Liver (tissue), 8 donors: ENCODE measurements at regions not wholly inside any gene's neighbourhood (a gene's known extent, or its start where the extent isn't known, plus 50 kb on each side); places are given as distances from the start of the nearest gene placed in this dataset.

Source experiments
- DNase-seq: peaks from one replicate; pipeline ENCODE4 v3.0.0-alpha.2; 2017; ENCODE audit warnings: low spot score
- H3K27ac ChIP-seq, 2 donors: one replicate each; pipeline ENCODE4 v1.7.0; 2013; ENCODE audit warnings: inconsistent platforms in 2 of 2, low read length in 2 of 2, control low read depth in 1 of 2, low read depth in 1 of 2, mild to moderate bottlenecking in 1 of 2
- H3K27me3 ChIP-seq, 4 donors: one replicate each; pipeline versions ENCODE4 v1.6.1 to v1.7.0; 2013; ENCODE audit warnings: low read length in 3 of 4, inconsistent platforms in 1 of 4, mild to moderate bottlenecking in 1 of 4, moderate library complexity in 1 of 4; ENCODE audit not compliant: control insufficient read depth in 4 of 4, insufficient read depth in 4 of 4
- H3K36me3 ChIP-seq, 4 donors: one replicate each; pipeline versions ENCODE4 v1.6.1 to v1.7.0; 2013; ENCODE audit warnings: low read length in 3 of 4, mild to moderate bottlenecking in 3 of 4, low read depth in 1 of 4, moderate library complexity in 1 of 4; ENCODE audit not compliant: control insufficient read depth in 4 of 4, insufficient read depth in 3 of 4
- H3K4me1 ChIP-seq, 4 donors: one replicate each; pipeline versions ENCODE4 v1.6.1 to v1.7.0; 2013; ENCODE audit warnings: low read length in 3 of 4, mild to moderate bottlenecking in 3 of 4, moderate library complexity in 1 of 4; ENCODE audit not compliant: control insufficient read depth in 4 of 4, insufficient read depth in 4 of 4
- H3K4me3 ChIP-seq, 3 donors: one replicate each; pipeline versions ENCODE4 v1.6.1 to v1.7.0; 2013; ENCODE audit warnings: low read length in 3 of 3, control low read depth in 1 of 3, low read depth in 1 of 3, mild to moderate bottlenecking in 1 of 3
- H3K9ac ChIP-seq, 2 donors: one replicate each; pipeline ENCODE4 v1.7.0; 2013; ENCODE audit warnings: low read length in 2 of 2, mild to moderate bottlenecking in 2 of 2, moderate library complexity in 2 of 2, control low read depth in 1 of 2, low read depth in 1 of 2
- H3K9me3 ChIP-seq, 4 donors: one replicate each; pipeline versions ENCODE4 v1.6.1 to v1.7.0; 2013; ENCODE audit warnings: low read length in 3 of 4; ENCODE audit not compliant: control insufficient read depth in 4 of 4
- ATF3 ChIP-seq: IDR thresholded peaks from 2 replicates; pipeline ENCODE4 v1.6.1; 2016; ENCODE audit warnings: antibody characterized with exemption
- CTCF ChIP-seq: fragments of 150-350 bp; IDR thresholded peaks from 2 replicates; pipeline ENCODE4 v1.5.1; 2017; ENCODE audit warnings: improper control_type of control experiment, low read depth, low read length; ENCODE audit not compliant: missing input control
- EGR1 ChIP-seq, 2 donors: IDR thresholded peaks; 2 replicates each; pipeline ENCODE4 v1.6.1; 2016 to 2018; ENCODE audit warnings: antibody characterized with exemption in 2 of 2, low read depth in 2 of 2
- FOXA1 ChIP-seq: IDR thresholded peaks from 2 replicates; pipeline ENCODE4 v1.6.1; 2016; ENCODE audit warnings: antibody characterized with exemption
- GABPA ChIP-seq, 2 donors: IDR thresholded peaks in 1 of 2; conservative IDR thresholded peaks in 1 of 2; 2 replicates each; pipeline ENCODE4 v1.6.1; 2016; ENCODE audit warnings: antibody characterized with exemption in 2 of 2, mild to moderate bottlenecking in 1 of 2, moderate library complexity in 1 of 2
- HNF4A ChIP-seq, 2 donors: conservative IDR thresholded peaks; 2 replicates each; pipeline ENCODE4 v1.6.1; 2016; ENCODE audit warnings: antibody characterized with exemption in 2 of 2, mild to moderate bottlenecking in 2 of 2
- NR2F2 ChIP-seq: IDR thresholded peaks from 2 replicates; pipeline ENCODE4 v1.6.1; 2016; ENCODE audit warnings: antibody characterized with exemption
- RAD21 ChIP-seq, 2 donors: IDR thresholded peaks; 2 replicates each; pipeline ENCODE4 v1.6.1; 2016; ENCODE audit warnings: antibody characterized with exemption in 2 of 2, mild to moderate bottlenecking in 2 of 2
- RXRA ChIP-seq, 2 donors: IDR thresholded peaks; 2 replicates each; pipeline ENCODE4 v1.6.1; 2017 to 2018; ENCODE audit warnings: antibody characterized with exemption in 2 of 2, mild to moderate bottlenecking in 1 of 2
- SP1 ChIP-seq: IDR thresholded peaks from 2 replicates; pipeline ENCODE4 v1.6.1; 2018; ENCODE audit warnings: antibody characterized with exemption, mild to moderate bottlenecking
- YY1 ChIP-seq: IDR thresholded peaks from 2 replicates; pipeline ENCODE4 v1.6.1; 2016; ENCODE audit warnings: antibody characterized with exemption, mild to moderate bottlenecking
- WGBS: extraction: QIAGEN DNeasy Blood & Tissue Kit; methylation state at CpG from one replicate; pipeline ENCODE4 v1.1.7; 2013; 5-methylcytosine and 5-hydroxymethylcytosine counted together
- TF ChIP-seq, protein P1 (sequence below): IDR thresholded peaks from 2 replicates; pipeline ENCODE4 v1.6.1; 2016; ENCODE audit warnings: antibody characterized with exemption
- TF ChIP-seq, protein P2 (sequence below): IDR thresholded peaks from 2 replicates; pipeline ENCODE4 v1.6.1; 2016; ENCODE audit warnings: antibody characterized with exemption
- donor health status: healthy.
- donor health status: healthy.
- donor health status: healthy.
- donor health status: healthy.
- donor health status: healthy.

GRCh38 chr6:3591970-3592369, 135.1 kb upstream of the SLC22A23 start:
- TF ChIP-seq ATF3 (no peak), RXRA (IDR thresholded peaks at IDR 0.05) (no peak), NR2F2 (no peak), RAD21 (IDR thresholded peaks at IDR 0.05) (no peak), CTCF (no peak), FOXA1 (no peak), GABPA (IDR thresholded peaks at IDR 0.05 in 1 of 2, conservative IDR thresholded peaks at IDR 0.05 in 1 of 2) (no peak), HNF4A (conservative IDR thresholded peaks at IDR 0.05) (no peak), SP1 (no peak)
- TF ChIP-seq, protein P1, sequence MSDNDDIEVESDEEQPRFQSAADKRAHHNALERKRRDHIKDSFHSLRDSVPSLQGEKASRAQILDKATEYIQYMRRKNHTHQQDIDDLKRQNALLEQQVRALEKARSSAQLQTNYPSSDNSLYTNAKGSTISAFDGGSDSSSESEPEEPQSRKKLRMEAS, result no peak
- H3K27ac ChIP-seq, result no peak overlapping the region

DNA sequence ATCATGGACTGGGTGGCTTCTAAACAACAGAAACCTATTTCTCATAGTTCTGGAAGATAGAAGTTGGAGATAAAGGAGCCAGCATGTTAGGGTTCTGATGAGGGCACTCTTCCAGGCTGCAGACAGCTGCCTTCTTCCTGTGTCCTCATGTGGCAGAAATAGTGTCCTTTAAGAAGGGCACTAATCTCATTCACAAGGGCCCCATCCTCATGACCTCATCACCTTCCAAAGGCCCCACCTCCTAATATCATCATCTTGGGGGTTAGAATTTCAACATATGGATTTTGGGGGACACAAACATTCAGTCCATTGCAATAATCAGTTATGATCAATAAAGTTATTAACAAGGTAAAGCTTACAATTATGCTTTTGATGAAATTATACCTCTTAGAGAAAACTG, 130.8 kb upstream of the SLC22A23 start:
- Histone ChIP-seq H3K9me3 (peaks cover 2 to 11% (median 2%) of the 10 kb centered on the region in 4 donors), H3K4me3 (no peak overlapping the region), H3K27me3 (peaks cover 0 to 2% (median 0%) of the 10 kb centered on the region in 4 donors), H3K4me1 (no peaks in the 10 kb centered on the region), H3K36me3 (no peaks in the 10 kb centered on the region), H3K9ac (no peak overlapping the region), H3K27ac (no peak overlapping the region)
- TF ChIP-seq FOXA1 (no peak), SP1 (no peak), EGR1 (IDR thresholded peaks at IDR 0.05; ENCODE audit: low read depth in 2 of 2) (no peak), GABPA (IDR thresholded peaks at IDR 0.05 in 1 of 2, conservative IDR thresholded peaks at IDR 0.05 in 1 of 2) (no peak)
- TF ChIP-seq, protein P2, sequence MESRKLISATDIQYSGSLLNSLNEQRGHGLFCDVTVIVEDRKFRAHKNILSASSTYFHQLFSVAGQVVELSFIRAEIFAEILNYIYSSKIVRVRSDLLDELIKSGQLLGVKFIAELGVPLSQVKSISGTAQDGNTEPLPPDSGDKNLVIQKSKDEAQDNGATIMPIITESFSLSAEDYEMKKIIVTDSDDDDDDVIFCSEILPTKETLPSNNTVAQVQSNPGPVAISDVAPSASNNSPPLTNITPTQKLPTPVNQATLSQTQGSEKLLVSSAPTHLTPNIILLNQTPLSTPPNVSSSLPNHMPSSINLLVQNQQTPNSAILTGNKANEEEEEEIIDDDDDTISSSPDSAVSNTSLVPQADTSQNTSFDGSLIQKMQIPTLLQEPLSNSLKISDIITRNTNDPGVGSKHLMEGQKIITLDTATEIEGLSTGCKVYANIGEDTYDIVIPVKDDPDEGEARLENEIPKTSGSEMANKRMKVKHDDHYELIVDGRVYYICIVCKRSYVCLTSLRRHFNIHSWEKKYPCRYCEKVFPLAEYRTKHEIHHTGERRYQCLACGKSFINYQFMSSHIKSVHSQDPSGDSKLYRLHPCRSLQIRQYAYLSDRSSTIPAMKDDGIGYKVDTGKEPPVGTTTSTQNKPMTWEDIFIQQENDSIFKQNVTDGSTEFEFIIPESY, result no peak
- no peak for DNase-seq

More at GRCh38 chr6:3591970-3592369, 135.1 kb upstream of the SLC22A23 start:
- no peak for DNase-seq
- Histone ChIP-seq H3K9me3 (peaks cover 2 to 7% (median 2%) of the 10 kb centered on the region in 4 donors), H3K27me3 (no peaks in the 10 kb centered on the region), H3K4me3 (no peak overlapping the region), H3K9ac (no peak overlapping the region), H3K36me3 (no peaks in the 10 kb centered on the region), H3K4me1 (no peaks in the 10 kb centered on the region)
- WGBS, result 81% methylated on average over 1 of the region's 1 CpG

DNA sequence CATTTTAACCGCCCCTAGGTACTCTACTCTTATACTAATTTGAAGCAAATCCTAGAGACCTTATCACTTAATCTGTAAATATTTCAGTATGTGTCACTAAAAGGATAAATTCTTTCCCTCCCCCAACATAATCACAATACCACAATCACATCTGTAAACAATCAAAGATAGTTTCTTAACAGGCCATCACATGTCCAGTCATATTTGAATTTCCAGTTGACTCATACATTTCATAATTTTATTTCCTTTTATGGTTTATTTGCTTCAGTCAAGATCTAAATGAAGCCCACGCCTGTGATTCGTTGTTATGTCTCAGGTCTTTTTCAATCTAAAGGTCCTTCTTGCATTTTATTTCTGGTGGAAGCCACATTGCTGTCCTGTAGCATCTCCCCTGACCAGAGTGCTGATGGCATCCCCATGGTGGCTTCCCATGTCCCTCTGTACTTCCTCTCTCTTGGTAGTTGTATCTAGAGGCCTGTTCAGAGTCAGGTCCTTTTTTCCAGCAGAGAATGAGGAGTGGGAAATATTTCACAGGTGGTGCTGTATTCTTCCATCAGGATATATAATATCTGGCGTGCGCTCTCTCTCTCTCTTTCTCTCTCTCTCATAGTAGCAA, 128.6 kb upstream of the SLC22A23 start:
- no peak for DNase-seq
- no peak for TF ChIP-seq SP1
- no peak for TF ChIP-seq YY1
- TF ChIP-seq, protein P1, result no peak
- no peak for TF ChIP-seq FOXA1
- 81% methylated on average over 5 of the region's 5 CpGs for WGBS
- H3K27me3 ChIP-seq, result peaks cover 0 to 2% (median 0%) of the 10 kb centered on the region in 4 donors
- peaks cover 2 to 11% (median 2%) of the 10 kb centered on the region in 4 donors for H3K9me3 ChIP-seq
- H3K9ac ChIP-seq, result no peak overlapping the region
- H3K4me3 ChIP-seq, result no peak overlapping the region
- no peaks in the 10 kb centered on the region for H3K4me1 ChIP-seq
- no peak overlapping the region for H3K27ac ChIP-seq
- no peaks in the 10 kb centered on the region for H3K36me3 ChIP-seq
